ENCODE measurements at regions not wholly inside any gene's neighbourhood (a gene's known extent, or its start where the extent isn't known, plus 50 kb on each side); places are given as distances from the start of the nearest gene placed in this dataset.

GRCh38 chr1:234968451-234968850, 160.2 kb downstream of the TOMM20 start:
- TF ChIP-seq CTCF (IDR thresholded peaks at IDR 0.05) (no peak), POLR2A (IDR thresholded peaks at IDR 0.05) (no peak)
